Activated CD8-positive, alpha-beta T cell treated with anti-CD3 and anti-CD28 coated beads for 36 hours (primary cell): ENCODE measurements at regions not wholly inside any gene's neighbourhood (a gene's known extent, or its start where the extent isn't known, plus 50 kb on each side); places are given as distances from the start of the nearest gene placed in this dataset.

ENCODE experiments used
- ATAC-seq: fragments of 200-7000 bp; cut with Tn5 transposase; one replicate; pipeline ENCODE4 v1.10.0; 2021; ENCODE audit warnings: mild to moderate bottlenecking, moderate library complexity
- CTCF ChIA-PET: fragments of 350-600 bp; sonication (Branson Sonifier 250); formaldehyde crosslinking; loops from one replicate; lab custom pipeline; 2021; ENCODE audit warnings: antibody characterized with exemption; lab: Charles Lee
- POLR2A ChIA-PET: fragments of 350-600 bp; sonication (Branson Sonifier 250); formaldehyde crosslinking; loops from one replicate; lab custom pipeline; 2021; ENCODE audit warnings: antibody characterized with exemption; lab: Charles Lee
- DNase-seq: peaks from one replicate; pipeline ENCODE4 v3.0.0-alpha.2; 2020
- H3K27ac Mint-ChIP-seq: one replicate; pipeline ENCODE4 v1.8.0; 2021; ENCODE audit warnings: mild to moderate bottlenecking, mixed read lengths
- H3K27me3 Mint-ChIP-seq: one replicate; pipeline ENCODE4 v1.8.0; 2021; ENCODE audit warnings: mixed read lengths
- H3K36me3 Mint-ChIP-seq: one replicate; pipeline ENCODE4 v1.8.0; 2021; ENCODE audit warnings: low read depth, mixed read lengths
- H3K4me1 Mint-ChIP-seq: one replicate; pipeline ENCODE4 v1.8.0; 2021; ENCODE audit warnings: low read depth, mixed read lengths
- H3K4me3 Mint-ChIP-seq: one replicate; pipeline ENCODE4 v1.8.0; 2021; ENCODE audit warnings: mild to moderate bottlenecking, moderate library complexity, mixed read lengths
- H3K9me3 Mint-ChIP-seq: one replicate; pipeline ENCODE4 v1.8.0; 2021; ENCODE audit warnings: mixed read lengths
- CTCF ChIP-seq: fragments of 200-600 bp; IDR thresholded peaks from one replicate; pipeline ENCODE4 v1.8.0; 2022; ENCODE audit warnings: antibody characterized with exemption, mild to moderate bottlenecking
- intact Hi-C: fragments of 100-400 bp; cut with micrococcal nuclease; formaldehyde crosslinking; loops from one replicate; pipeline ENCODE4 v1.10.0; 2022

- POLR2A ChIA-PET = no interaction called here
- Mint-ChIP-seq H3K27ac (no peak overlapping the region), H3K27me3 (peaks cover 25% of the 10 kb centered on the region), H3K4me3 (no peak overlapping the region), H3K9me3 (no peaks in the 10 kb centered on the region), H3K4me1 (peaks cover 6% of the 10 kb centered on the region), H3K36me3 (no peaks in the 10 kb centered on the region)
- CTCF ChIA-PET = interaction anchor here (1.1 to 1.4 kb wide), 2 partner anchors 19 to 82 kb away, joined by 3 to 4 read pairs; no protein-coding TSS in a partner anchor
- intact Hi-C loops = no loop called here
- ATAC-seq (no peak), DNase-seq (no peak)
- TF ChIP-seq CTCF = no peak
These were observed 65.8 kb upstream of the MRTFB start for GRCh38 chr16:14005335-14005734.

- TF ChIP-seq CTCF = no peak
- POLR2A ChIA-PET = no interaction called here
- intact Hi-C loops = no loop called here
- peaks cover 6% of the 10 kb centered on the region for H3K4me1 Mint-ChIP-seq
- DNase-seq (no peak), ATAC-seq (no peak)
- no peaks in the 10 kb centered on the region for H3K36me3 Mint-ChIP-seq
- CTCF ChIA-PET = no interaction called here
- no peak overlapping the region for H3K27ac Mint-ChIP-seq
- H3K4me3 Mint-ChIP-seq = no peak overlapping the region
- peaks cover 13% of the 10 kb centered on the region for H3K27me3 Mint-ChIP-seq
- no peaks in the 10 kb centered on the region for H3K9me3 Mint-ChIP-seq
These were observed 63.7 kb upstream of the MRTFB start for GRCh38 chr16:14007450-14007849.

- no peaks in the 10 kb centered on the region for H3K36me3 Mint-ChIP-seq
- ChIA-PET POLR2A (no interaction called here), CTCF (no interaction called here)
- no peak for ATAC-seq
- intact Hi-C loops = no loop called here
- H3K4me1 Mint-ChIP-seq = no peaks in the 10 kb centered on the region
- H3K9me3 Mint-ChIP-seq = no peaks in the 10 kb centered on the region
- no peak for TF ChIP-seq CTCF
- H3K27me3 Mint-ChIP-seq = peaks cover 14% of the 10 kb centered on the region
- H3K4me3 Mint-ChIP-seq = no peak overlapping the region
- H3K27ac Mint-ChIP-seq = no peak overlapping the region
- DNase-seq = no peak
These were observed 60.1 kb upstream of the MRTFB start for GRCh38 chr16:14011001-14011400.

GRCh38 chr16:14011846-14012245, 59.3 kb upstream of the MRTFB start:
- Mint-ChIP-seq H3K27ac (no peak overlapping the region), H3K4me3 (no peak overlapping the region), H3K9me3 (no peaks in the 10 kb centered on the region), H3K27me3 (peaks cover 16% of the 10 kb centered on the region), H3K4me1 (no peaks in the 10 kb centered on the region), H3K36me3 (no peaks in the 10 kb centered on the region)
- no peak for DNase-seq
- ChIA-PET CTCF (no interaction called here), POLR2A (no interaction called here)
- no peak for TF ChIP-seq CTCF
- intact Hi-C loops = no loop called here
- no peak for ATAC-seq

GRCh38 chr16:14013145-14013570, 58.0 kb upstream of the MRTFB start:
- peaks cover 12% of the 10 kb centered on the region for H3K27me3 Mint-ChIP-seq
- DNase-seq (no peak), ATAC-seq (no peak)
- TF ChIP-seq CTCF = no peak
- no peak overlapping the region for H3K27ac Mint-ChIP-seq
- H3K4me1 Mint-ChIP-seq = no peaks in the 10 kb centered on the region
- ChIA-PET CTCF (no interaction called here), POLR2A (no interaction called here)
- intact Hi-C loops = no loop called here
- no peaks in the 10 kb centered on the region for H3K36me3 Mint-ChIP-seq
- no peaks in the 10 kb centered on the region for H3K9me3 Mint-ChIP-seq
- no peak overlapping the region for H3K4me3 Mint-ChIP-seq
